ENCODE measurements at regions not wholly inside any gene's neighbourhood (a gene's known extent, or its start where the extent isn't known, plus 50 kb on each side); places are given as distances from the start of the nearest gene placed in this dataset.

DNA sequence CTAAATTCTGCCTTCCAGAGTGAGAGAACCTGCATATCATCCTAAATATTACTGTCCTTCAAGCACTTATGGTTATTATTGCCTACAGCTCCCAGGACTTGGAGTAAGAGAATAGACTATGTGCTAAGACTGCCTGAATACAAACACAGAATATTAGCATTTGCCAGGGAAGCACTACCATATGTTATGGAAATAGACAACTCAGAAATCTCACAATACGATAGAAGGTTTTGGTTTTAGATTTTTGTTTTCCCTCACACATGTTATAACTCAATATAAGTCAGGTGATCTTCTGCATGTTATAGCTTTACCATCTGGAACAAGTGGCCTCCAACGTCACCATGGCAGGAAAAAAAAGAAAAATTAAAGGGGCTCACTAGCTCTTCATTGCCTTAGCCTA lies 413.9 kb downstream of the LRRIQ3 start:
- TF ChIP-seq RAD21 (conservative IDR thresholded peaks at IDR 0.05), result no peak
- TF ChIP-seq, protein P1, sequence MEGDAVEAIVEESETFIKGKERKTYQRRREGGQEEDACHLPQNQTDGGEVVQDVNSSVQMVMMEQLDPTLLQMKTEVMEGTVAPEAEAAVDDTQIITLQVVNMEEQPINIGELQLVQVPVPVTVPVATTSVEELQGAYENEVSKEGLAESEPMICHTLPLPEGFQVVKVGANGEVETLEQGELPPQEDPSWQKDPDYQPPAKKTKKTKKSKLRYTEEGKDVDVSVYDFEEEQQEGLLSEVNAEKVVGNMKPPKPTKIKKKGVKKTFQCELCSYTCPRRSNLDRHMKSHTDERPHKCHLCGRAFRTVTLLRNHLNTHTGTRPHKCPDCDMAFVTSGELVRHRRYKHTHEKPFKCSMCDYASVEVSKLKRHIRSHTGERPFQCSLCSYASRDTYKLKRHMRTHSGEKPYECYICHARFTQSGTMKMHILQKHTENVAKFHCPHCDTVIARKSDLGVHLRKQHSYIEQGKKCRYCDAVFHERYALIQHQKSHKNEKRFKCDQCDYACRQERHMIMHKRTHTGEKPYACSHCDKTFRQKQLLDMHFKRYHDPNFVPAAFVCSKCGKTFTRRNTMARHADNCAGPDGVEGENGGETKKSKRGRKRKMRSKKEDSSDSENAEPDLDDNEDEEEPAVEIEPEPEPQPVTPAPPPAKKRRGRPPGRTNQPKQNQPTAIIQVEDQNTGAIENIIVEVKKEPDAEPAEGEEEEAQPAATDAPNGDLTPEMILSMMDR (IDR thresholded peaks at IDR 0.05; ENCODE audit: poor library complexity, severe bottlenecking), result no peak
- TF ChIP-seq POLR2AphosphoS5 (IDR thresholded peaks at IDR 0.05), result no peak
